ENCODE measurements at regions not wholly inside any gene's neighbourhood (a gene's known extent, or its start where the extent isn't known, plus 50 kb on each side); places are given as distances from the start of the nearest gene placed in this dataset.

- TF ChIP-seq CTCF (IDR thresholded peaks at IDR 0.05; ENCODE audit: insufficient read depth, low read length, poor library complexity, severe bottlenecking) (no peak), EZH2phosphoT487 (conservative IDR thresholded peaks at IDR 0.05; ENCODE audit: low read length) (no peak)
Measured at GRCh38 chr4:83195269-83195668, 80.7 kb upstream of the PLAC8 start.

Measured in SU-DHL-6 (cell line).